Endodermal cell (in vitro differentiated cells): ENCODE measurements at regions not wholly inside any gene's neighbourhood (a gene's known extent, or its start where the extent isn't known, plus 50 kb on each side); places are given as distances from the start of the nearest gene placed in this dataset.

Experiments used
- DNase-seq: peaks from one replicate; pipeline ENCODE4 v3.0.0-alpha.2; 2017
- H3K27ac ChIP-seq: 2 replicates; pipeline ENCODE4 v1.5.1; 2013; ENCODE audit warnings: mild to moderate bottlenecking, low read depth, low read length, moderate library complexity
- H3K27me3 ChIP-seq: 2 replicates; pipeline ENCODE4 v1.6.1; 2013; ENCODE audit warnings: mild to moderate bottlenecking, low read length, moderate library complexity; ENCODE audit not compliant: insufficient read depth, control insufficient read depth, poor library complexity, severe bottlenecking
- H3K36me3 ChIP-seq: 2 replicates; pipeline ENCODE4 v1.7.0; 2013; ENCODE audit warnings: mild to moderate bottlenecking, low read length, moderate library complexity; ENCODE audit not compliant: control insufficient read depth, insufficient read depth
- H3K4me1 ChIP-seq: one replicate; pipeline ENCODE4 v1.7.0; 2013; ENCODE audit warnings: low read length; ENCODE audit not compliant: control insufficient read depth, insufficient read depth
- H3K4me3 ChIP-seq: 2 replicates; pipeline ENCODE4 v1.5.1; 2013; ENCODE audit warnings: mild to moderate bottlenecking, low read length, moderate library complexity
- H3K9ac ChIP-seq: 2 replicates; pipeline ENCODE4 v1.6.1; 2013; ENCODE audit warnings: mild to moderate bottlenecking, low read length, moderate library complexity; ENCODE audit not compliant: poor library complexity, severe bottlenecking; ENCODE audit errors: extremely low read depth
- H3K9me3 ChIP-seq: 2 replicates; pipeline ENCODE4 v1.6.1; 2013; ENCODE audit warnings: mild to moderate bottlenecking, low read length, moderate library complexity; ENCODE audit not compliant: control insufficient read depth
- H3K27ac Mint-ChIP-seq: 2 replicates; pipeline ENCODE4 v1.8.0; 2020; ENCODE audit warnings: mixed read lengths
- H3K27me3 Mint-ChIP-seq: 2 replicates; pipeline ENCODE4 v1.8.0; 2021; ENCODE audit warnings: mild to moderate bottlenecking, mixed read lengths; ENCODE audit not compliant: insufficient read depth
- H3K36me3 Mint-ChIP-seq: 2 replicates; pipeline ENCODE4 v1.8.0; 2020; ENCODE audit warnings: low read depth, mixed read lengths
- H3K4me1 Mint-ChIP-seq: 2 replicates; pipeline ENCODE4 v1.8.0; 2020; ENCODE audit warnings: mixed read lengths
- H3K4me3 Mint-ChIP-seq: 2 replicates; pipeline ENCODE4 v1.8.0; 2020; ENCODE audit warnings: mild to moderate bottlenecking, moderate library complexity, mixed read lengths
- H3K9me3 Mint-ChIP-seq: 2 replicates; pipeline ENCODE4 v1.8.0; 2020; ENCODE audit warnings: mild to moderate bottlenecking, mixed read lengths
- WGBS, 2 experiments: methylation state at CpG; one replicate each; pipeline versions ENCODE4 v1.1.5 to v1.1.7; 2013; ENCODE audit warnings: missing lambda C conversion rate in 2 of 2, mixed read lengths in 1 of 2; ENCODE audit not compliant: insufficient coverage in 1 of 2, insufficient read length in 1 of 2; 5-methylcytosine and 5-hydroxymethylcytosine counted together
- TF ChIP-seq, protein P1 (sequence below): fragments of 200-600 bp; sonication (generic); conservative IDR thresholded peaks from 2 replicates; pipeline ENCODE4 v1.5.0; 2021; ENCODE audit warnings: antibody characterized with exemption, mild to moderate bottlenecking

DNA sequence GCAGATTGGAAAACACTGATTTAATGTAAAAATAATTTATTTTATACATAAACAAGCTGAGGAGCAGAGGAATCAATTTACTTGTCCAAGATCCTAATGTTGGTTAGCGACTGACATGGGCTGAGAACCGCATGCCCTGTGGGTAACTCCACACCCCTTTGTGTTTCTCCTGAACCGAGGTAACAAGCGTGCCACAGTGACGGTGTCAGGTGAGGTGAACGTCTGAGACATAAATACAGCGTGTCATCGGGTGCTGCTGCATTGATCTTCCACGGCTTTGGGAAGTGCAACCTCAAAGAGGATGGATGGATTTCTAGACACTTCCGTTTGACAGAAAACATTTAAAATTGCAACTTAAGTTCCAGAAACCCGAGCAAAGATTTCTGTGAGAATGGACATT is 386.8 kb upstream of the ADARB2 start:
- no peaks in the 10 kb centered on the region for H3K36me3 ChIP-seq
- 94 to 95% methylated on average over 10 to 11 of the region's 11 CpGs for WGBS, 2 experiments
- no peak overlapping the region for H3K4me3 ChIP-seq
- H3K9ac ChIP-seq, result no peak overlapping the region
- no peak overlapping the region for H3K27ac ChIP-seq
- no peak for DNase-seq
- no peaks in the 10 kb centered on the region for H3K27me3 ChIP-seq
- no peaks in the 10 kb centered on the region for H3K36me3 Mint-ChIP-seq
- no peaks in the 10 kb centered on the region for H3K9me3 Mint-ChIP-seq
- no peaks in the 10 kb centered on the region for H3K4me1 ChIP-seq
- no peaks in the 10 kb centered on the region for H3K4me1 Mint-ChIP-seq
- TF ChIP-seq, protein P1, sequence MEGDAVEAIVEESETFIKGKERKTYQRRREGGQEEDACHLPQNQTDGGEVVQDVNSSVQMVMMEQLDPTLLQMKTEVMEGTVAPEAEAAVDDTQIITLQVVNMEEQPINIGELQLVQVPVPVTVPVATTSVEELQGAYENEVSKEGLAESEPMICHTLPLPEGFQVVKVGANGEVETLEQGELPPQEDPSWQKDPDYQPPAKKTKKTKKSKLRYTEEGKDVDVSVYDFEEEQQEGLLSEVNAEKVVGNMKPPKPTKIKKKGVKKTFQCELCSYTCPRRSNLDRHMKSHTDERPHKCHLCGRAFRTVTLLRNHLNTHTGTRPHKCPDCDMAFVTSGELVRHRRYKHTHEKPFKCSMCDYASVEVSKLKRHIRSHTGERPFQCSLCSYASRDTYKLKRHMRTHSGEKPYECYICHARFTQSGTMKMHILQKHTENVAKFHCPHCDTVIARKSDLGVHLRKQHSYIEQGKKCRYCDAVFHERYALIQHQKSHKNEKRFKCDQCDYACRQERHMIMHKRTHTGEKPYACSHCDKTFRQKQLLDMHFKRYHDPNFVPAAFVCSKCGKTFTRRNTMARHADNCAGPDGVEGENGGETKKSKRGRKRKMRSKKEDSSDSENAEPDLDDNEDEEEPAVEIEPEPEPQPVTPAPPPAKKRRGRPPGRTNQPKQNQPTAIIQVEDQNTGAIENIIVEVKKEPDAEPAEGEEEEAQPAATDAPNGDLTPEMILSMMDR, result no peak
- H3K27ac Mint-ChIP-seq, result no peak overlapping the region
- no peaks in the 10 kb centered on the region for H3K9me3 ChIP-seq
- H3K27me3 Mint-ChIP-seq, result no peaks in the 10 kb centered on the region
- H3K4me3 Mint-ChIP-seq, result no peak overlapping the region

GRCh38 chr10:2122431-2123124 is 385.3 kb upstream of the ADARB2 start:
- Mint-ChIP-seq H3K9me3 (peaks cover 2% of the 10 kb centered on the region), H3K27me3 (no peaks in the 10 kb centered on the region), H3K4me1 (no peaks in the 10 kb centered on the region), H3K27ac (no peak overlapping the region), H3K4me3 (no peak overlapping the region), H3K36me3 (no peaks in the 10 kb centered on the region)
- Histone ChIP-seq H3K9ac (no peak overlapping the region), H3K27ac (no peak overlapping the region), H3K4me1 (no peaks in the 10 kb centered on the region), H3K27me3 (no peaks in the 10 kb centered on the region), H3K9me3 (no peaks in the 10 kb centered on the region), H3K4me3 (no peak overlapping the region), H3K36me3 (no peaks in the 10 kb centered on the region)
- TF ChIP-seq, protein P1, result no peak
- WGBS, 2 experiments, result 82 to 87% methylated on average over 5 to 8 of the region's 8 CpGs
- DNase-seq, result no peak

GRCh38 chr10:2121929-2122328 is 384.6 kb upstream of the ADARB2 start:
- Histone ChIP-seq H3K27ac (no peak overlapping the region), H3K4me3 (no peak overlapping the region), H3K9me3 (no peaks in the 10 kb centered on the region), H3K4me1 (no peaks in the 10 kb centered on the region), H3K36me3 (no peaks in the 10 kb centered on the region), H3K9ac (no peak overlapping the region), H3K27me3 (no peaks in the 10 kb centered on the region)
- TF ChIP-seq, protein P1, result no peak
- Mint-ChIP-seq H3K9me3 (peaks cover 5% of the 10 kb centered on the region), H3K27ac (no peak overlapping the region), H3K27me3 (no peaks in the 10 kb centered on the region), H3K4me3 (no peak overlapping the region), H3K36me3 (no peaks in the 10 kb centered on the region), H3K4me1 (no peaks in the 10 kb centered on the region)
- DNase-seq, result no peak
- WGBS, 2 experiments, result 61 to 84% methylated on average over 3 to 5 of the region's 5 CpGs
